OCI-LY1 (cell line): ENCODE measurements at regions not wholly inside any gene's neighbourhood (a gene's known extent, or its start where the extent isn't known, plus 50 kb on each side); places are given as distances from the start of the nearest gene placed in this dataset.

Source experiments
- CTCF ChIP-seq: fragments of 200-600 bp; sonication (generic), shearing (Covaris generic); IDR thresholded peaks from 2 replicates; pipeline ENCODE4 v1.5.1; 2017; ENCODE audit warnings: mild to moderate bottlenecking, antibody characterized with exemption, low read length, moderate library complexity, mixed read lengths
- EZH2 ChIP-seq: fragments of 200-600 bp; sonication (generic), shearing (Covaris generic); IDR thresholded peaks from 2 replicates; pipeline ENCODE4 v1.8.0; 2017; ENCODE audit warnings: borderline replicate concordance, mixed run types, mild to moderate bottlenecking, antibody characterized with exemption, low read length, moderate library complexity, mixed read lengths

GRCh38 chr2:145254291-145254690 lies 734.4 kb upstream of the ZEB2 start:
- no peak for TF ChIP-seq CTCF
- TF ChIP-seq EZH2: no peak
